ENCODE measurements at regions not wholly inside any gene's neighbourhood (a gene's known extent, or its start where the extent isn't known, plus 50 kb on each side); places are given as distances from the start of the nearest gene placed in this dataset.

DNA sequence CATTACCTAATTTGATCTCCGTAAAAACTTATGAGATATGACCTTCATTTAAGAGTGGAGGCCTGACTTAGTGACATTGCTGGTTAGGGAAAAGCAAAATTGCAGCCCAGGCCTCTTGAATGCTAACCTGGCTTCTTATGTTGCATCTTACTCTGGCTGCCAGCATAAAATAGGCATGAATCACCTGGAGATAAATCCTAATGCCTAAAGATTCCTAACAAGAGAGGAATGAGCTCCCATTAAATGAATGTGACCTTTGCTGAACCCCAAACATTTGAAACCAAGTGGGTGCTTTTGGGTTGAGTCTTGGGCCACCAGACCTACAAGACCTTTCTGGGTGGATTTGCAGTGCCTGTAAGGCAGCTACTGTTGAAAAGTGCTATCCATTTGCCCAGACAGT is 1145.6 kb upstream of the TENM4 start:
- no peak overlapping the region for H3K4me3 ChIP-seq (ENCODE audit: low read depth, low read length)
- TF ChIP-seq, protein P1, sequence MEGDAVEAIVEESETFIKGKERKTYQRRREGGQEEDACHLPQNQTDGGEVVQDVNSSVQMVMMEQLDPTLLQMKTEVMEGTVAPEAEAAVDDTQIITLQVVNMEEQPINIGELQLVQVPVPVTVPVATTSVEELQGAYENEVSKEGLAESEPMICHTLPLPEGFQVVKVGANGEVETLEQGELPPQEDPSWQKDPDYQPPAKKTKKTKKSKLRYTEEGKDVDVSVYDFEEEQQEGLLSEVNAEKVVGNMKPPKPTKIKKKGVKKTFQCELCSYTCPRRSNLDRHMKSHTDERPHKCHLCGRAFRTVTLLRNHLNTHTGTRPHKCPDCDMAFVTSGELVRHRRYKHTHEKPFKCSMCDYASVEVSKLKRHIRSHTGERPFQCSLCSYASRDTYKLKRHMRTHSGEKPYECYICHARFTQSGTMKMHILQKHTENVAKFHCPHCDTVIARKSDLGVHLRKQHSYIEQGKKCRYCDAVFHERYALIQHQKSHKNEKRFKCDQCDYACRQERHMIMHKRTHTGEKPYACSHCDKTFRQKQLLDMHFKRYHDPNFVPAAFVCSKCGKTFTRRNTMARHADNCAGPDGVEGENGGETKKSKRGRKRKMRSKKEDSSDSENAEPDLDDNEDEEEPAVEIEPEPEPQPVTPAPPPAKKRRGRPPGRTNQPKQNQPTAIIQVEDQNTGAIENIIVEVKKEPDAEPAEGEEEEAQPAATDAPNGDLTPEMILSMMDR (IDR thresholded peaks at IDR 0.05; ENCODE audit: low read depth, low read length), result no peak
- H3K27ac ChIP-seq (ENCODE audit: low read depth, low read length), result no peak overlapping the region
- ChIA-PET CTCF (no interaction called here), POLR2A (no interaction called here)
- DNase-seq (ENCODE audit: low read depth, low spot score), result no peak
- no peaks in the 10 kb centered on the region for H3K27me3 ChIP-seq (ENCODE audit: control insufficient read depth, insufficient read depth, low read length)
- H3K9me3 ChIP-seq (ENCODE audit: control insufficient read depth, insufficient read depth, low read length), result no peaks in the 10 kb centered on the region

DNA sequence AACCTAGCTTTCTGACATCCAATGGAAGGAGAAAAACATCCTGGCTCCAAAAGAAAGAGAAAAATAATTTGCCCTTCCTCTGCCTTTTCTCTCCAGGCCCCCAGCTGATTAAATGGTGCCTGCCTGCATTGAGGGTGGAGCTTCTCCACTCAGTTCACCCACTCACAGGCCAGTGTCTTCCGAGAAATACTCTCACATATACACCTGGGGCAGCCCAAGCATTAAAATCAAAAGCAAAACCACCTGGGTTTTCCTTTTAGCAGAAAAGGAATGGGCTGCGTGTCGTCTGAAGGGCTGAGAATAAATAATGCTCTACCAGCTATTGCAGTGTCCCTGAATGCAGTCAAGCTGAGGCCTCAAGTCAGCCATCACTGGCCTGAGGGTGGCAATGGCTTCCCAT is 1143.8 kb upstream of the TENM4 start:
- no peaks in the 10 kb centered on the region for H3K9me3 ChIP-seq (ENCODE audit: control insufficient read depth, insufficient read depth, low read length)
- DNase-seq (ENCODE audit: low read depth, low spot score), result no peak
- no peak overlapping the region for H3K27ac ChIP-seq (ENCODE audit: low read depth, low read length)
- TF ChIP-seq, protein P1 (IDR thresholded peaks at IDR 0.05; ENCODE audit: low read depth, low read length), result no peak
- ChIA-PET CTCF (no interaction called here), POLR2A (no interaction called here)
- no peaks in the 10 kb centered on the region for H3K27me3 ChIP-seq (ENCODE audit: control insufficient read depth, insufficient read depth, low read length)
- H3K4me3 ChIP-seq (ENCODE audit: low read depth, low read length), result no peak overlapping the region

DNA sequence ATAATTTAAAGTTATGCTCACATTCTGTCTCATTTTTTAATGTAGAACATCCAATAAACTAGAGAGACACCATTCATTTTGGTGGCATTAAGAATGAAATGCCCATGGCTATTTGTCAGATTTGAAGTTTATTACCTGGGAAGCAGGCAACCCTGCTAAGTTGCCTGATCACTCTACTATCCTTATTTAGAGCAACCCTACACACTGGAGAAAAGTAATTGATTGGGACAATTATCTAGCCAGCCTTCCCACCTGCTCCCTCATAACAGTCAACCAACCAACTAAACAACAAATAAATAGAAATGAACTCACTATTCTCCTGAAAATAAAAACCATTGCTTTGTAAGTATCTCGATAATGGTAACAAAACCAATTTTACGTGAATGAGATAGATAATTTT is 1129.0 kb upstream of the TENM4 start:
- TF ChIP-seq, protein P1 (IDR thresholded peaks at IDR 0.05; ENCODE audit: low read depth, low read length), result no peak
- DNase-seq (ENCODE audit: low read depth, low spot score), result no peak
- POLR2A ChIA-PET, result no interaction called here
- Histone ChIP-seq H3K9me3 (ENCODE audit: control insufficient read depth, insufficient read depth, low read length) (no peaks in the 10 kb centered on the region), H3K4me3 (ENCODE audit: low read depth, low read length) (no peak overlapping the region), H3K27ac (ENCODE audit: low read depth, low read length) (no peak overlapping the region), H3K27me3 (ENCODE audit: control insufficient read depth, insufficient read depth, low read length) (no peaks in the 10 kb centered on the region)
- CTCF ChIA-PET, result no interaction called here

DNA sequence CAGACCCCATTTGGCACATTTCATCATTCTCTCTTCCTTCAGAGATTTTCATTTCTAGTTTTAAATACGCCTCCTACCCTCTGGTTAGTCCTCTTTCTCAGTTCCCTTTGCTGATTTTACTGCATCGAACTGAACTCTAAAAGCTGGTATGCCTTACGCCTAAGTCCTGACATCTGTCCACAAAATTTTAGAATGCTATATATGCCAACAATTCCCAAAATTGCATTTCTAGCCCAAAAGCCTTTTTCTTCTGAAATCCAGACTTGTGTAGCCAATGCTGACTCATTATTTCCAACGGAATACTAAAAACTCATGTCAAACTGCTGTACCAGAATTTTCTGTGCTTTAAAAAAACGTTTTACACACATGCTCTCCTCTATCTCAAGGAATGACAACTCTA is 1124.4 kb upstream of the TENM4 start:
- H3K27ac ChIP-seq (ENCODE audit: low read depth, low read length), result no peak overlapping the region
- DNase-seq (ENCODE audit: low read depth, low spot score), result no peak
- ChIA-PET CTCF (no interaction called here), POLR2A (no interaction called here)
- no peaks in the 10 kb centered on the region for H3K27me3 ChIP-seq (ENCODE audit: control insufficient read depth, insufficient read depth, low read length)
- TF ChIP-seq, protein P1 (IDR thresholded peaks at IDR 0.05; ENCODE audit: low read depth, low read length), result no peak
- H3K4me3 ChIP-seq (ENCODE audit: low read depth, low read length), result no peak overlapping the region
- H3K9me3 ChIP-seq (ENCODE audit: control insufficient read depth, insufficient read depth, low read length), result no peaks in the 10 kb centered on the region

DNA sequence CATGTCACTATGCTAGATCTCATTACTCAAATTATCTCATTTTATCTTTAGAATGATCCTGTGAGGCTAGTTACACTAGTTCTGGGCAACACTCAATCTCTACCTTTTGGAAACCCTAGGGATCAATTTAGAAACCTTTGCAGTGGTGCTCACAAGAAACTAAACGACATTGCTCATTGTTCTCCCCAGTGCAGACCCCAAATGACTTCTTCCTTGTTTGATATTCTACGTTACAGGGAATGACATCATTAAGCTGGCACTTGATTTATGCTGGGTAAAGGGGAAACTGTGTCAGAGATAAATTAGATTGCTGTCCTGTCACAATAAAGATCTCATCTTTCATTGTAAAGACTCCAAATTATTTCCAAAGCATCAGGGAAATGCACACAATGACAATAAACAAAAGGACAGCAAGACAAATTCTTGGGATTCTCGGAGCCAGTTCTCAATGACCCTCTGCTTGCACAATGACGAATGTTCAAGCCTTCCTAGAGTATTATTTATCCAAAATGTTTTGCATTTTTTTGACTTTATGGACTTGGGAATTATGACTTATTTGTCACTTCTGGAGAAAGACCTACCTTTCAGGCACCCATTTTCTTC is 1121.8 kb upstream of the TENM4 start:
- DNase-seq (ENCODE audit: low read depth, low spot score), result no peak
- Histone ChIP-seq H3K27ac (ENCODE audit: low read depth, low read length) (no peak overlapping the region), H3K9me3 (ENCODE audit: control insufficient read depth, insufficient read depth, low read length) (no peaks in the 10 kb centered on the region), H3K27me3 (ENCODE audit: control insufficient read depth, insufficient read depth, low read length) (no peaks in the 10 kb centered on the region), H3K4me3 (ENCODE audit: low read depth, low read length) (no peak overlapping the region)
- CTCF ChIA-PET, result no interaction called here
- TF ChIP-seq, protein P1 (IDR thresholded peaks at IDR 0.05; ENCODE audit: low read depth, low read length), result no peak
- POLR2A ChIA-PET, result no interaction called here
